Fibroblast of lung (primary cell): ENCODE measurements at regions not wholly inside any gene's neighbourhood (a gene's known extent, or its start where the extent isn't known, plus 50 kb on each side); places are given as distances from the start of the nearest gene placed in this dataset.

ENCODE experiments used
- DNase-seq, 2 donors: peaks; one replicate each; pipeline versions ENCODE4 v3.0.0 to v3.0.0-alpha.2; 2010; ENCODE audit warnings: low read depth in 2 of 2
- H2AFZ ChIP-seq: 2 replicates; pipeline ENCODE4 v1.5.1; 2012; ENCODE audit warnings: low read length, control low read depth, inconsistent platforms
- H3K27ac ChIP-seq: 2 replicates; pipeline ENCODE4 v1.5.1; 2011; ENCODE audit warnings: low read length, control low read depth; ENCODE audit not compliant: insufficient read depth
- H3K27me3 ChIP-seq: 2 replicates; pipeline ENCODE4 v1.5.1; 2011; ENCODE audit warnings: mild to moderate bottlenecking, low read length; ENCODE audit not compliant: control insufficient read depth, insufficient read depth
- H3K36me3 ChIP-seq: 2 replicates; pipeline ENCODE4 v1.5.1; 2011; ENCODE audit warnings: low read length; ENCODE audit not compliant: control insufficient read depth, insufficient read depth
- H3K4me1 ChIP-seq: 2 replicates; pipeline ENCODE4 v1.5.1; 2011; ENCODE audit warnings: low read length; ENCODE audit not compliant: control insufficient read depth, insufficient read depth; ENCODE audit errors: extremely low read depth
- H3K4me2 ChIP-seq: 2 replicates; pipeline ENCODE4 v1.5.1; 2011; ENCODE audit warnings: low read length, control low read depth; ENCODE audit not compliant: insufficient read depth; ENCODE audit errors: extremely low read depth
- H3K4me3 ChIP-seq, 4 experiments: fragments of 200-600 bp in 1 of 4; sonication (generic) in 1 of 4; replicated peaks in 1 of 4; 2 replicates each; pipeline ENCODE4 v1.5.1; 2011 to 2016; ENCODE audit warnings: low read length in 4 of 4, low read depth in 3 of 4, mild to moderate bottlenecking in 3 of 4, control low read depth in 2 of 4, inconsistent platforms in 1 of 4, mixed read lengths in 1 of 4; ENCODE audit not compliant: insufficient read depth in 1 of 4; ENCODE audit errors: control extremely low read depth in 1 of 4
- H3K79me2 ChIP-seq: 2 replicates; pipeline ENCODE4 v1.5.1; 2012; ENCODE audit warnings: mild to moderate bottlenecking, low read length, inconsistent platforms; ENCODE audit not compliant: control insufficient read depth, insufficient read depth
- H3K9ac ChIP-seq: 2 replicates; pipeline ENCODE4 v1.5.1; 2011; ENCODE audit warnings: mild to moderate bottlenecking, low read length, control low read depth; ENCODE audit not compliant: insufficient read depth
- H3K9me3 ChIP-seq: 2 replicates; pipeline ENCODE4 v1.5.1; 2012; ENCODE audit warnings: low read depth, low read length; ENCODE audit not compliant: control insufficient read depth, insufficient read depth
- H4K20me1 ChIP-seq: 2 replicates; pipeline ENCODE4 v1.5.1; 2011; ENCODE audit warnings: low read length; ENCODE audit not compliant: control insufficient read depth, insufficient read depth; ENCODE audit errors: extremely low read depth
- CTCF ChIP-seq, 2 donors: IDR thresholded peaks in 1 of 2; conservative IDR thresholded peaks in 1 of 2; 1 replicate in 1 of 2; 2 replicates in 1 of 2; pipeline ENCODE4 v1.5.1; 2011 to 2012; ENCODE audit warnings: low read length in 2 of 2, control low read depth in 1 of 2, inconsistent platforms in 1 of 2, low read depth in 1 of 2, mild to moderate bottlenecking in 1 of 2
- EZH2 ChIP-seq: IDR thresholded peaks from 2 replicates; pipeline ENCODE4 v1.5.1; 2012; ENCODE audit warnings: low read length, control low read depth, mild to moderate bottlenecking; ENCODE audit errors: missing control alignments

GRCh38 chr16:85455534-85455933 is 157.6 kb upstream of the GSE1 start:
- H2AFZ ChIP-seq = no peak overlapping the region
- no peak overlapping the region for H3K4me3 ChIP-seq
- TF ChIP-seq CTCF (conservative IDR thresholded peaks at IDR 0.05 in 1 of 2, IDR thresholded peaks at IDR 0.05 in 1 of 2; ENCODE audit: low read depth in 1 of 2, low read length in 2 of 2) (no peak), EZH2 (no peak)
- no peaks in the 10 kb centered on the region for H3K9me3 ChIP-seq
- H3K9ac ChIP-seq = no peak overlapping the region
- peaks cover 2% of the 10 kb centered on the region for H3K27me3 ChIP-seq
- no peaks in the 10 kb centered on the region for H4K20me1 ChIP-seq
- H3K4me1 ChIP-seq = peaks cover 12% of the 10 kb centered on the region
- no peak for DNase-seq
- H3K79me2 ChIP-seq = no peaks in the 10 kb centered on the region
- no peaks in the 10 kb centered on the region for H3K36me3 ChIP-seq
- H3K27ac ChIP-seq = no peak overlapping the region
- no peak overlapping the region for H3K4me2 ChIP-seq

- TF ChIP-seq CTCF (conservative IDR thresholded peaks at IDR 0.05 in 1 of 2, IDR thresholded peaks at IDR 0.05 in 1 of 2; ENCODE audit: low read depth in 1 of 2, low read length in 2 of 2) = no peak
- TF ChIP-seq EZH2 = no peak
- Histone ChIP-seq H3K4me1 (peaks cover 27% of the 10 kb centered on the region), H3K36me3 (no peaks in the 10 kb centered on the region), H2AFZ (no peak overlapping the region), H3K9me3 (no peaks in the 10 kb centered on the region), H4K20me1 (no peaks in the 10 kb centered on the region), H3K4me3 (no peak overlapping the region), H3K9ac (no peak overlapping the region), H3K27me3 (peaks cover 2% of the 10 kb centered on the region), H3K4me2 (no peak overlapping the region), H3K79me2 (no peaks in the 10 kb centered on the region), H3K27ac (no peak overlapping the region)
- no peak for DNase-seq
These were observed 155.8 kb upstream of the GSE1 start for GRCh38 chr16:85457366-85457765.

GRCh38 chr16:85458968-85459367 is 154.2 kb upstream of the GSE1 start:
- Histone ChIP-seq H3K4me2 (no peak overlapping the region), H4K20me1 (no peaks in the 10 kb centered on the region), H3K27me3 (peaks cover 2% of the 10 kb centered on the region), H3K9me3 (no peaks in the 10 kb centered on the region), H3K4me1 (peaks cover 24% of the 10 kb centered on the region), H2AFZ (no peak overlapping the region), H3K9ac (no peak overlapping the region), H3K36me3 (no peaks in the 10 kb centered on the region), H3K4me3 (no peak overlapping the region), H3K79me2 (no peaks in the 10 kb centered on the region), H3K27ac (no peak overlapping the region)
- DNase-seq = no peak
- TF ChIP-seq EZH2 (no peak), CTCF (conservative IDR thresholded peaks at IDR 0.05 in 1 of 2, IDR thresholded peaks at IDR 0.05 in 1 of 2; ENCODE audit: low read depth in 1 of 2, low read length in 2 of 2) (no peak)
